VCaP (cell line): ENCODE measurements at regions not wholly inside any gene's neighbourhood (a gene's known extent, or its start where the extent isn't known, plus 50 kb on each side); places are given as distances from the start of the nearest gene placed in this dataset.

Source experiments
- H3K27ac ChIP-seq: fragments of 450-650 bp; 2 replicates; pipeline ENCODE4 v1.5.1; 2017
- CTCF ChIP-seq: fragments of 450-650 bp; conservative IDR thresholded peaks from 2 replicates; pipeline ENCODE4 v1.5.1; 2017; ENCODE audit warnings: mild to moderate bottlenecking, moderate library complexity

- no peak for TF ChIP-seq CTCF
- H3K27ac ChIP-seq, result no peak overlapping the region
These were observed 296.5 kb upstream of the AZI2 start for GRCh38 chr3:28645149-28645548.

- peak overlapping the region; percentile 0; the same call in 1 of the 2 replicates for H3K27ac ChIP-seq
- no peak for TF ChIP-seq CTCF
These were observed 297.8 kb upstream of the AZI2 start for GRCh38 chr3:28646435-28646834.

GRCh38 chr3:28649266-28649665 lies 300.6 kb upstream of the AZI2 start:
- H3K27ac ChIP-seq, result no peak overlapping the region
- no peak for TF ChIP-seq CTCF

GRCh38 chr3:28651159-28651558 lies 302.5 kb upstream of the AZI2 start:
- no peak overlapping the region for H3K27ac ChIP-seq
- TF ChIP-seq CTCF, result no peak

- H3K27ac ChIP-seq, result no peak overlapping the region
- TF ChIP-seq CTCF, result no peak
These were observed 315.5 kb upstream of the AZI2 start for GRCh38 chr3:28664123-28664522.

GRCh38 chr3:28667646-28668621 lies 319.3 kb upstream of the AZI2 start:
- TF ChIP-seq CTCF, result peak; percentile 92
- no peak overlapping the region for H3K27ac ChIP-seq

GRCh38 chr3:28669870-28670269 lies 321.2 kb upstream of the AZI2 start:
- H3K27ac ChIP-seq, result 0 out of 2 replicates have a peak overlapping the region, but pooled peaks have one; percentile 2
- no peak for TF ChIP-seq CTCF
